Endothelial cell (in vitro differentiated cells): ENCODE measurements at regions not wholly inside any gene's neighbourhood (a gene's known extent, or its start where the extent isn't known, plus 50 kb on each side); places are given as distances from the start of the nearest gene placed in this dataset.

ENCODE experiments used
- DNase-seq: peaks from one replicate; pipeline ENCODE4 v3.0.0; 2021; ENCODE audit warnings: low spot score
- H3K27ac Mint-ChIP-seq: one replicate; pipeline ENCODE4 v1.8.0; 2021; ENCODE audit warnings: mixed read lengths, inconsistent platforms; ENCODE audit not compliant: unreplicated experiment
- H3K27me3 Mint-ChIP-seq: one replicate; pipeline ENCODE4 v1.8.0; 2021; ENCODE audit warnings: mild to moderate bottlenecking, moderate library complexity, mixed read lengths, inconsistent platforms; ENCODE audit not compliant: unreplicated experiment
- H3K36me3 Mint-ChIP-seq: one replicate; pipeline ENCODE4 v1.8.0; 2021; ENCODE audit warnings: mild to moderate bottlenecking, low read depth, mixed read lengths, inconsistent platforms; ENCODE audit not compliant: unreplicated experiment
- H3K4me1 Mint-ChIP-seq: one replicate; pipeline ENCODE4 v1.8.0; 2021; ENCODE audit warnings: mild to moderate bottlenecking, mixed read lengths, inconsistent platforms; ENCODE audit not compliant: unreplicated experiment
- H3K4me3 Mint-ChIP-seq: one replicate; pipeline ENCODE4 v1.8.0; 2021; ENCODE audit warnings: mild to moderate bottlenecking, mixed read lengths, inconsistent platforms; ENCODE audit not compliant: unreplicated experiment
- H3K9me3 Mint-ChIP-seq: one replicate; pipeline ENCODE4 v1.8.0; 2021; ENCODE audit warnings: mixed read lengths, inconsistent platforms; ENCODE audit not compliant: unreplicated experiment
- CTCF ChIP-seq: fragments of 200-600 bp; sonication (generic); IDR thresholded peaks from one replicate; pipeline ENCODE4 v1.5.0; 2021; ENCODE audit warnings: antibody characterized with exemption; ENCODE audit not compliant: unreplicated experiment

- TF ChIP-seq CTCF = no peak
- Mint-ChIP-seq H3K4me3 (no peak overlapping the region), H3K4me1 (peaks cover 7% of the 10 kb centered on the region), H3K27ac (no peak overlapping the region), H3K9me3 (no peaks in the 10 kb centered on the region), H3K27me3 (peaks cover 15% of the 10 kb centered on the region), H3K36me3 (no peaks in the 10 kb centered on the region)
- no peak for DNase-seq
These were observed 266.9 kb downstream of the GLI2 start for GRCh38 chr2:121002597-121002996.

- H3K4me1 Mint-ChIP-seq = peaks cover 7% of the 10 kb centered on the region
- no peak for TF ChIP-seq CTCF
- no peaks in the 10 kb centered on the region for H3K9me3 Mint-ChIP-seq
- no peak overlapping the region for H3K4me3 Mint-ChIP-seq
- H3K27me3 Mint-ChIP-seq = peaks cover 17% of the 10 kb centered on the region
- H3K27ac Mint-ChIP-seq = no peak overlapping the region
- no peak for DNase-seq
- H3K36me3 Mint-ChIP-seq = no peaks in the 10 kb centered on the region
These were observed 267.7 kb downstream of the GLI2 start for GRCh38 chr2:121003391-121003790.

GRCh38 chr2:121004359-121004758, 268.7 kb downstream of the GLI2 start:
- no peaks in the 10 kb centered on the region for H3K9me3 Mint-ChIP-seq
- H3K27ac Mint-ChIP-seq = no peak overlapping the region
- H3K27me3 Mint-ChIP-seq = peaks cover 17% of the 10 kb centered on the region

GRCh38 chr2:121004950-121005349, 269.3 kb downstream of the GLI2 start:
- H3K27me3 Mint-ChIP-seq = peaks cover 17% of the 10 kb centered on the region
- H3K36me3 Mint-ChIP-seq = no peaks in the 10 kb centered on the region
- no peak for DNase-seq
- no peak for TF ChIP-seq CTCF
- no peak overlapping the region for H3K4me3 Mint-ChIP-seq
- H3K4me1 Mint-ChIP-seq = peaks cover 7% of the 10 kb centered on the region
- H3K27ac Mint-ChIP-seq = no peak overlapping the region
- no peaks in the 10 kb centered on the region for H3K9me3 Mint-ChIP-seq

More at GRCh38 chr2:121004359-121004758, 268.7 kb downstream of the GLI2 start:
- TF ChIP-seq CTCF = no peak
- Mint-ChIP-seq H3K4me3 (no peak overlapping the region), H3K4me1 (peaks cover 7% of the 10 kb centered on the region), H3K36me3 (no peaks in the 10 kb centered on the region)
- no peak for DNase-seq

- Mint-ChIP-seq H3K4me1 (peaks cover 7% of the 10 kb centered on the region), H3K9me3 (no peaks in the 10 kb centered on the region), H3K4me3 (no peak overlapping the region), H3K27me3 (peaks cover 17% of the 10 kb centered on the region), H3K27ac (no peak overlapping the region), H3K36me3 (no peaks in the 10 kb centered on the region)
- no peak for DNase-seq
- no peak for TF ChIP-seq CTCF
These were observed 269.8 kb downstream of the GLI2 start for GRCh38 chr2:121005453-121005852.
